DMS79 treated with DMSO at 0.1 percent for 48 hours (cell line): ENCODE measurements at regions not wholly inside any gene's neighbourhood (a gene's known extent, or its start where the extent isn't known, plus 50 kb on each side); places are given as distances from the start of the nearest gene placed in this dataset.
"Not testable (repeated sequence)": the region's sequence is repeated elsewhere in the genome, so short reads cannot be mapped to it uniquely, and the experiment has no call there.

Experiments
- DNase-seq: peaks from one replicate; lab custom pipeline; 2025; lab: John Stamatoyannopoulos, UW

GRCh38 chr3:75604286-75604934, 59.7 kb upstream of the FRG2C start:
- DNase-seq, result not testable (repeated sequence)

GRCh38 chr3:75607996-75608395, 56.1 kb upstream of the FRG2C start:
- not testable (repeated sequence) for DNase-seq

- not testable (repeated sequence) for DNase-seq
Measured at GRCh38 chr3:75609598-75609997, 54.5 kb upstream of the FRG2C start.

DNA sequence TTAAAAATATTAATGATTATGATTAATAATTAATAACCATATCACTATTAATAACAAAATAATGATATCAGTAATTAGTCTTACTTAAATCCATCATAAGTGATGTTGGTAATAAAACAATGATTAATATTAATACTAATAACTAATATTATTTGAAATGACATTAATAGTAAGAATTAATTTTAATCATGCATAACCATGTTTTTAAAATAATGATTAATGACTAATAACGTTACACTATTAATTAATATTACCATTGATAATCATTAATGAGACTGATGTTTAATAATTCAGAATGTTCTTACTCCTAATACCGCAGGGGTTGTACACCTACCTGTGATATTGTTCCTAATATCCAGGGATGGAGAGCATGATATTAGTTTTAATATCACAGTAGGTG, 53.4 kb upstream of the FRG2C start:
- DNase-seq, result no peak

GRCh38 chr3:75611724-75612460, 52.2 kb upstream of the FRG2C start:
- not testable (repeated sequence) for DNase-seq
